H1 (cell line): ENCODE measurements at regions not wholly inside any gene's neighbourhood (a gene's known extent, or its start where the extent isn't known, plus 50 kb on each side); places are given as distances from the start of the nearest gene placed in this dataset.

Experiments used
- CTCF ChIA-PET: fragments of 300-600 bp; sonication (Branson Sonifier 250); formaldehyde crosslinking; loops from one replicate; lab custom pipeline; 2021; ENCODE audit not compliant: partially characterized antibody; lab: Charles Lee
- POLR2A ChIA-PET: fragments of 300-600 bp; sonication (Branson Sonifier 250); formaldehyde crosslinking; loops from one replicate; lab custom pipeline; 2021; ENCODE audit warnings: inconsistent platforms; ENCODE audit not compliant: partially characterized antibody; lab: Charles Lee
- DNase-seq, 2 experiments: peaks; one replicate each; pipeline versions ENCODE4 v3.0.0 to v3.0.0-alpha.2; 2010 to 2022; ENCODE audit warnings: low spot score in 2 of 2, low read depth in 1 of 2, mixed read lengths in 1 of 2
- FAIRE-seq: peaks from 2 replicates; lab custom pipeline; 2011; peaks lifted over from hg19 to GRCh38; lab: Jason Lieb, UNC
- H2AFZ ChIP-seq: 2 replicates; pipeline ENCODE4 v1.8.1; 2012; ENCODE audit warnings: low read length, inconsistent platforms
- H2AK5ac ChIP-seq: 2 replicates; pipeline ENCODE4 v1.6.1; 2013; ENCODE audit warnings: low read depth, low read length
- H2BK120ac ChIP-seq: replicated peaks from 2 replicates; pipeline ENCODE3; 2013; ENCODE audit warnings: low read depth, low read length, inconsistent platforms
- H2BK12ac ChIP-seq: 2 replicates; pipeline ENCODE4 v1.6.1; 2013; ENCODE audit warnings: low read depth, low read length
- H2BK15ac ChIP-seq: 2 replicates; pipeline ENCODE4 v1.6.1; 2013; ENCODE audit warnings: low read length
- H2BK20ac ChIP-seq: 2 replicates; pipeline ENCODE4 v1.6.1; 2013; ENCODE audit warnings: low read length
- H2BK5ac ChIP-seq: 2 replicates; pipeline ENCODE4 v1.6.1; 2013; ENCODE audit warnings: low read depth, low read length
- H3K14ac ChIP-seq: 2 replicates; pipeline ENCODE4 v1.6.1; 2013; ENCODE audit warnings: inconsistent platforms; ENCODE audit not compliant: insufficient read length
- H3K18ac ChIP-seq: 2 replicates; pipeline ENCODE4 v1.6.1; 2013; ENCODE audit warnings: low read length; ENCODE audit errors: extremely low read depth
- H3K23ac ChIP-seq: 2 replicates; pipeline ENCODE4 v1.6.1; 2013; ENCODE audit warnings: inconsistent platforms; ENCODE audit not compliant: insufficient read length
- H3K23me2 ChIP-seq: 2 replicates; pipeline ENCODE4 v1.6.1; 2013; ENCODE audit warnings: low read depth, low read length
- H3K27ac ChIP-seq: 2 replicates; pipeline ENCODE4 v1.6.1; 2011; ENCODE audit warnings: low read depth, low read length, inconsistent platforms
- H3K27me3 ChIP-seq, 4 experiments: replicated peaks in 1 of 4; 1 replicate in 1 of 4; 2 replicates in 3 of 4; pipeline versions ENCODE4 v1.6.1 to v1.8.1; 2011 to 2013; ENCODE audit warnings: low read length in 3 of 4, mild to moderate bottlenecking in 3 of 4, inconsistent platforms in 2 of 4, mixed read lengths in 2 of 4, moderate library complexity in 1 of 4; ENCODE audit not compliant: control insufficient read depth in 3 of 4, insufficient read depth in 3 of 4; ENCODE audit errors: extremely low read depth in 1 of 4
- H3K36me3 ChIP-seq, 4 experiments: 2 replicates each; pipeline versions ENCODE4 v1.6.1 to v1.8.1; 2011 to 2013; ENCODE audit warnings: mild to moderate bottlenecking in 4 of 4, low read length in 3 of 4, moderate library complexity in 2 of 4, control low read depth in 1 of 4, inconsistent platforms in 1 of 4; ENCODE audit not compliant: insufficient read depth in 4 of 4, control insufficient read depth in 2 of 4
- H3K4ac ChIP-seq: replicated peaks from 2 replicates; pipeline ENCODE3; 2013; ENCODE audit warnings: low read length, low read depth, mixed read lengths, inconsistent platforms; ENCODE audit not compliant: insufficient read length
- H3K4me1 ChIP-seq, 4 experiments: replicated peaks in 1 of 4; 1 replicate in 1 of 4; 2 replicates in 3 of 4; pipeline versions ENCODE4 v1.6.1 to v1.8.1; 2011 to 2013; ENCODE audit warnings: low read length in 3 of 4, inconsistent platforms in 2 of 4, mixed read lengths in 1 of 4; ENCODE audit not compliant: insufficient read depth in 4 of 4, control insufficient read depth in 3 of 4
- H3K4me2 ChIP-seq, 2 experiments: 2 replicates each; pipeline versions ENCODE4 v1.6.1 to v1.8.1; 2011 to 2013; ENCODE audit warnings: low read depth in 2 of 2, low read length in 2 of 2, control low read depth in 1 of 2, inconsistent platforms in 1 of 2, mild to moderate bottlenecking in 1 of 2; ENCODE audit not compliant: insufficient read depth in 1 of 2
- H3K4me3 ChIP-seq, 4 experiments: fragments of 200-600, 300-600 bp in 1 of 4; sonication (generic), shearing (Covaris generic), sonication (Bioruptor Twin) in 1 of 4; 2 replicates each; pipeline versions ENCODE4 v1.5.1 to v1.8.1; 2011 to 2016; ENCODE audit warnings: low read length in 4 of 4, low read depth in 3 of 4, control low read depth in 2 of 4, inconsistent platforms in 2 of 4, mild to moderate bottlenecking in 2 of 4, mixed read lengths in 1 of 4, moderate library complexity in 1 of 4; ENCODE audit not compliant: insufficient read depth in 2 of 4; ENCODE audit errors: extremely low read depth in 1 of 4
- H3K56ac ChIP-seq: replicated peaks from 2 replicates; pipeline ENCODE3; 2013; ENCODE audit warnings: low read depth, mild to moderate bottlenecking, mixed read lengths, low read length, inconsistent platforms; ENCODE audit not compliant: insufficient read length
- H3K79me1 ChIP-seq: 2 replicates; pipeline ENCODE4 v1.6.1; 2013; ENCODE audit warnings: low read depth, low read length, control low read depth
- H3K79me2 ChIP-seq, 2 experiments: 2 replicates each; pipeline versions ENCODE4 v1.6.1 to v1.8.1; 2012 to 2013; ENCODE audit warnings: low read length in 2 of 2, mild to moderate bottlenecking in 2 of 2, inconsistent platforms in 1 of 2; ENCODE audit not compliant: insufficient read depth in 2 of 2, control insufficient read depth in 1 of 2
- H3K9ac ChIP-seq, 4 experiments: replicated peaks in 1 of 4; 1 replicate in 1 of 4; 2 replicates in 3 of 4; pipeline versions ENCODE4 v1.6.1 to v1.8.1; 2011 to 2013; ENCODE audit warnings: low read depth in 3 of 4, low read length in 3 of 4, control low read depth in 2 of 4, mild to moderate bottlenecking in 2 of 4, moderate library complexity in 2 of 4, inconsistent platforms in 1 of 4; ENCODE audit errors: extremely low read depth in 1 of 4
- H3K9me3 ChIP-seq, 2 experiments: 2 replicates each; pipeline versions ENCODE4 v1.6.1 to v1.8.1; 2012 to 2013; ENCODE audit warnings: mild to moderate bottlenecking in 2 of 2, moderate library complexity in 2 of 2, control low read depth in 1 of 2, inconsistent platforms in 1 of 2, low read depth in 1 of 2, low read length in 1 of 2, mixed read lengths in 1 of 2; ENCODE audit not compliant: insufficient read depth in 2 of 2
- H4K20me1 ChIP-seq, 2 experiments: replicated peaks in 1 of 2; 2 replicates each; pipeline versions ENCODE3 to v1.8.1; 2011 to 2013; ENCODE audit warnings: inconsistent platforms in 2 of 2, low read length in 2 of 2, mild to moderate bottlenecking in 1 of 2; ENCODE audit not compliant: insufficient read depth in 2 of 2, control insufficient read depth in 1 of 2
- H4K5ac ChIP-seq: 2 replicates; pipeline ENCODE4 v1.6.1; 2013; ENCODE audit warnings: low read length, low read depth, mixed read lengths, inconsistent platforms; ENCODE audit not compliant: insufficient read length
- H4K8ac ChIP-seq: 2 replicates; pipeline ENCODE4 v1.8.0; 2013; ENCODE audit warnings: mild to moderate bottlenecking, moderate library complexity, low read length, inconsistent platforms; ENCODE audit not compliant: insufficient read depth; ENCODE audit errors: extremely low read depth
- H4K91ac ChIP-seq: replicated peaks from 2 replicates; pipeline ENCODE3; 2013; ENCODE audit warnings: low read length, mixed read lengths, inconsistent platforms; ENCODE audit not compliant: insufficient read length
- BCL11A ChIP-seq, 2 experiments: IDR thresholded peaks; one replicate each; pipeline ENCODE4 v1.6.1; 2011; ENCODE audit warnings: low read depth in 2 of 2, low read length in 2 of 2, mild to moderate bottlenecking in 2 of 2
- CEBPB ChIP-seq: IDR thresholded peaks from 2 replicates; pipeline ENCODE4 v1.6.1; 2012; ENCODE audit warnings: low read depth, low read length
- EP300 ChIP-seq, 2 experiments: IDR thresholded peaks; 1 replicate in 1 of 2; 2 replicates in 1 of 2; pipeline ENCODE4 v1.6.1; 2011 to 2012; ENCODE audit warnings: low read depth in 2 of 2, low read length in 2 of 2, mild to moderate bottlenecking in 2 of 2, borderline replicate concordance in 1 of 2, inconsistent platforms in 1 of 2, moderate library complexity in 1 of 2
- HDAC6 ChIP-seq: IDR thresholded peaks from one replicate; pipeline ENCODE4 v1.7.1; 2012; ENCODE audit warnings: low read depth, mild to moderate bottlenecking, inconsistent platforms, low read length, moderate library complexity
- PHF8 ChIP-seq: fragments of 200-600 bp; sonication (generic); conservative IDR thresholded peaks from 2 replicates; pipeline ENCODE4 v1.7.1; 2012; ENCODE audit warnings: low read depth, mild to moderate bottlenecking, inconsistent platforms, low read length, moderate library complexity
- RBBP5 ChIP-seq: IDR thresholded peaks from 2 replicates; pipeline ENCODE4 v1.7.1; 2012; ENCODE audit warnings: low read depth, mild to moderate bottlenecking, inconsistent platforms, low read length, moderate library complexity, borderline replicate concordance
- TCF12 ChIP-seq: IDR thresholded peaks from 2 replicates; pipeline ENCODE4 v1.6.1; 2011; ENCODE audit warnings: low read depth, mild to moderate bottlenecking, low read length
- WGBS, 2 experiments: shearing (Covaris generic) in 1 of 2; methylation state at CpG; one replicate each; pipeline versions ENCODE4 v1.1.6 to v1.1.7; 2013 to 2015; ENCODE audit warnings: low lambda C conversion rate in 2 of 2, mixed read lengths in 2 of 2, inconsistent platforms in 1 of 2, low coverage in 1 of 2, missing lambda C conversion rate in 1 of 2; ENCODE audit not compliant: insufficient replicate concordance in 2 of 2, insufficient coverage in 1 of 2, insufficient read length in 1 of 2; ENCODE audit errors: extremely low coverage in 1 of 2, missing lambda C conversion rate in 1 of 2; 5-methylcytosine and 5-hydroxymethylcytosine counted together
- TF ChIP-seq, protein P1 (sequence below): IDR thresholded peaks from 2 replicates; pipeline ENCODE4 v1.6.1; 2012; ENCODE audit warnings: inconsistent platforms

DNA sequence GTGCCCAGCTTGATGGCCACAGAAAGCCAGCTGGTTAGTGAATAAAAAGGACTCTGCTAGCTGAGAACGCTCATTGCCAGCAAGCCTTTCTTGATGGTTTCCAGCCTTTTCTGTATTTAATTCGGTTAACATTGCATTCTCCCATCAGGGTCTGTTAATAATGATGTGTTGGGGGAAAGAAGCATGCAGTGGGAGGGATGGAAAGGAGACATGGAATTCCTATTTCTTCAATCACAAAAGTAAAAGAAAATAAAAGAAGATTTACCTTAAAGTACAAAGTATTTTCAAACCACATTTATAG, 141.9 kb upstream of the RBBP8 start:
- H3K9ac ChIP-seq: no peak overlapping the region
- H4K5ac ChIP-seq: no peak overlapping the region
- H2BK120ac ChIP-seq: no peak overlapping the region
- H3K23ac ChIP-seq: no peak overlapping the region
- H3K9me3 ChIP-seq: no peaks in the 10 kb centered on the region
- H3K18ac ChIP-seq: no peak overlapping the region
- no peaks in the 10 kb centered on the region for H3K23me2 ChIP-seq
- H3K27me3 ChIP-seq: no peaks in the 10 kb centered on the region
- H3K14ac ChIP-seq: no peak overlapping the region
- WGBS, 2 experiments: 93% methylated on average over 2 of the region's 2 CpGs; no CpG with 5 or more reads in 1 of the 2 experiments
- no peaks in the 10 kb centered on the region for H3K79me2 ChIP-seq
- POLR2A ChIA-PET: no interaction called here
- no peaks in the 10 kb centered on the region for H4K20me1 ChIP-seq
- FAIRE-seq (no peak), DNase-seq (no peak)
- no peak overlapping the region for H3K4me2 ChIP-seq
- H2AFZ ChIP-seq: no peak overlapping the region
- no peaks in the 10 kb centered on the region for H3K79me1 ChIP-seq
- no peak overlapping the region for H2BK12ac ChIP-seq
- no peak overlapping the region for H2BK5ac ChIP-seq
- no peak overlapping the region for H3K27ac ChIP-seq
- H4K91ac ChIP-seq: no peak overlapping the region
- no peak overlapping the region for H2BK20ac ChIP-seq
- H3K4me3 ChIP-seq: no peak overlapping the region
- no peak overlapping the region for H2BK15ac ChIP-seq
- TF ChIP-seq PHF8: no peak
- TF ChIP-seq HDAC6: no peak
- no peak for TF ChIP-seq BCL11A (IDR thresholded peaks at IDR 0.05; ENCODE audit: low read depth in 2 of 2, low read length in 2 of 2)
- no peak for TF ChIP-seq EP300 (IDR thresholded peaks at IDR 0.05; ENCODE audit: borderline replicate concordance in 1 of 2, low read depth in 2 of 2, low read length in 2 of 2)
- no peak for TF ChIP-seq CEBPB
- no peak for TF ChIP-seq RBBP5
- no peak for TF ChIP-seq TCF12
- TF ChIP-seq, protein P1, sequence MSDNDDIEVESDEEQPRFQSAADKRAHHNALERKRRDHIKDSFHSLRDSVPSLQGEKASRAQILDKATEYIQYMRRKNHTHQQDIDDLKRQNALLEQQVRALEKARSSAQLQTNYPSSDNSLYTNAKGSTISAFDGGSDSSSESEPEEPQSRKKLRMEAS: no peak
- no peak overlapping the region for H3K4ac ChIP-seq
- no peak overlapping the region for H4K8ac ChIP-seq
- H3K36me3 ChIP-seq: no peaks in the 10 kb centered on the region
- H2AK5ac ChIP-seq: no peak overlapping the region
- CTCF ChIA-PET: interaction anchor here (1.0 to 1.1 kb wide), 2 partner anchors 26 to 192 kb away, joined by 3 read pairs; no protein-coding TSS in a partner anchor
- no peak overlapping the region for H3K56ac ChIP-seq
- no peaks in the 10 kb centered on the region for H3K4me1 ChIP-seq
